ENCODE measurements at regions not wholly inside any gene's neighbourhood (a gene's known extent, or its start where the extent isn't known, plus 50 kb on each side); places are given as distances from the start of the nearest gene placed in this dataset.

DNA sequence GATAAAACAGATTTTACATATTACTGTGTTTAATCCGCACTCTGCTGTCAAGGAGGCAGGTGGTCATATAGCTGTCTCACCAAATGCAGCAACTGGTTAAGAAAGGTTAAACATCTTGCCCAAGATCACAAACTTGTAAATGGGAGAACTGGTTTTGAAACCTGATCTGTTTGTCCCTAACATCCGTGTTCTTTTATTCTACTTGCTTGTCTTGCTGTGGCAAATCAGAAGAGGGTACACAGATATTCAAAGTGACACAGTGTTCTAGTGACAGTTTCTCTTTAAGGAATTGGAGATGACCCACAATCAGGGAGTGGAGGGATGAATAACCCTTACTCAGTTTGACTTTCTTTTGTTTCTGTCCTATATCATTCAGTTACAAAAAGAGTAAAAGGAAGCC, 83.0 kb upstream of the SGK1 start:
- Histone ChIP-seq H3K36me3 (ENCODE audit: control insufficient read depth in 2 of 4, insufficient read depth in 4 of 4, low read length in 3 of 4) (no peaks in the 10 kb centered on the region), H2AK5ac (ENCODE audit: low read depth, low read length) (no peak overlapping the region), H2BK20ac (ENCODE audit: low read length) (no peak overlapping the region), H4K20me1 (replicated peaks in 1 of 2; ENCODE audit: control insufficient read depth in 1 of 2, insufficient read depth in 2 of 2, low read length in 2 of 2) (no peaks in the 10 kb centered on the region), H3K79me2 (ENCODE audit: control insufficient read depth in 1 of 2, insufficient read depth in 2 of 2, low read length in 2 of 2) (no peaks in the 10 kb centered on the region), H3K4me3 (ENCODE audit: extremely low read depth in 1 of 4, insufficient read depth in 2 of 4, low read depth in 3 of 4, low read length in 4 of 4) (no peak overlapping the region), H3K9ac (replicated peaks in 1 of 4; ENCODE audit: extremely low read depth in 1 of 4, low read depth in 3 of 4, low read length in 3 of 4) (no peak overlapping the region), H4K91ac (replicated peaks; ENCODE audit: insufficient read length, low read length) (no peak overlapping the region), H3K4me2 (ENCODE audit: insufficient read depth in 1 of 2, low read depth in 2 of 2, low read length in 2 of 2) (no peak overlapping the region), H3K23me2 (ENCODE audit: low read depth, low read length) (no peaks in the 10 kb centered on the region), H3K27me3 (replicated peaks in 1 of 4; ENCODE audit: control insufficient read depth in 3 of 4, extremely low read depth in 1 of 4, insufficient read depth in 3 of 4, low read length in 3 of 4) (no peaks in the 10 kb centered on the region), H3K79me1 (ENCODE audit: low read depth, low read length) (no peaks in the 10 kb centered on the region), H3K56ac (replicated peaks; ENCODE audit: insufficient read length, low read depth, low read length) (no peak overlapping the region), H3K18ac (ENCODE audit: extremely low read depth, low read length) (no peak overlapping the region), H3K9me3 (ENCODE audit: insufficient read depth in 2 of 2, low read depth in 1 of 2, low read length in 1 of 2) (no peaks in the 10 kb centered on the region), H3K27ac (ENCODE audit: low read depth, low read length) (no peak overlapping the region), H3K23ac (ENCODE audit: insufficient read length) (no peak overlapping the region), H4K8ac (ENCODE audit: extremely low read depth, insufficient read depth, low read length) (no peak overlapping the region), H2AFZ (ENCODE audit: low read length) (no peak overlapping the region), H3K4me1 (replicated peaks in 1 of 4; ENCODE audit: control insufficient read depth in 3 of 4, insufficient read depth in 4 of 4, low read length in 3 of 4) (peaks cover 0 to 15% (median 8%) of the 10 kb centered on the region in 4 experiments; a peak in 5 of 7 replicates), H3K4ac (replicated peaks; ENCODE audit: insufficient read length, low read depth, low read length) (no peak overlapping the region), H4K5ac (ENCODE audit: insufficient read length, low read depth, low read length) (no peak overlapping the region), H3K14ac (ENCODE audit: insufficient read length) (no peak overlapping the region), H2BK120ac (replicated peaks; ENCODE audit: low read depth, low read length) (no peak overlapping the region), H2BK5ac (ENCODE audit: low read depth, low read length) (no peak overlapping the region), H2BK12ac (ENCODE audit: low read depth, low read length) (no peak overlapping the region), H2BK15ac (ENCODE audit: low read length) (no peak overlapping the region)
- WGBS, 2 experiments (ENCODE audit: extremely low coverage in 1 of 2, insufficient coverage in 1 of 2, insufficient read length in 1 of 2, insufficient replicate concordance in 2 of 2, low coverage in 1 of 2, low lambda C conversion rate in 2 of 2, missing lambda C conversion rate in 1 of 2), result 57% methylated on average over 2 of the region's 2 CpGs; no CpG with 5 or more reads in 1 of the 2 experiments
- no peak for TF ChIP-seq KDM1A (IDR thresholded peaks at IDR 0.05; ENCODE audit: borderline replicate concordance, low read length)
- TF ChIP-seq SAP30 (IDR thresholded peaks at IDR 0.05; ENCODE audit: insufficient read depth, insufficient replicate concordance, low read length), result no peak
- TF ChIP-seq, protein P1, sequence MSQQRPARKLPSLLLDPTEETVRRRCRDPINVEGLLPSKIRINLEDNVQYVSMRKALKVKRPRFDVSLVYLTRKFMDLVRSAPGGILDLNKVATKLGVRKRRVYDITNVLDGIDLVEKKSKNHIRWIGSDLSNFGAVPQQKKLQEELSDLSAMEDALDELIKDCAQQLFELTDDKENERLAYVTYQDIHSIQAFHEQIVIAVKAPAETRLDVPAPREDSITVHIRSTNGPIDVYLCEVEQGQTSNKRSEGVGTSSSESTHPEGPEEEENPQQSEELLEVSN (IDR thresholded peaks at IDR 0.05), result no peak
- no peak for TF ChIP-seq EZH2 (IDR thresholded peaks at IDR 0.05; ENCODE audit: low read depth, low read length, severe bottlenecking)
- no peak for TF ChIP-seq RBBP5 (IDR thresholded peaks at IDR 0.05; ENCODE audit: borderline replicate concordance, low read depth, low read length)
- no peak for TF ChIP-seq ATF2 (IDR thresholded peaks at IDR 0.05; ENCODE audit: low read length)
- TF ChIP-seq TAF1 (IDR thresholded peaks at IDR 0.05; ENCODE audit: low read depth, low read length), result no peak
- no peak for TF ChIP-seq SIN3A (conservative IDR thresholded peaks at IDR 0.05 in 1 of 2, IDR thresholded peaks at IDR 0.05 in 1 of 2; ENCODE audit: low read depth in 1 of 2, low read length in 2 of 2)
- no peak for TF ChIP-seq POLR2A (IDR thresholded peaks at IDR 0.05; ENCODE audit: control extremely low read depth in 1 of 2, low read depth in 2 of 2, low read length in 2 of 2)
- no peak for TF ChIP-seq SP4 (IDR thresholded peaks at IDR 0.05; ENCODE audit: low read length)
- ChIA-PET POLR2A (ENCODE audit: partially characterized antibody) (no interaction called here), CTCF (ENCODE audit: partially characterized antibody) (no interaction called here)
- DNase-seq (ENCODE audit: low read depth in 1 of 2, low spot score in 2 of 2), result no peak
- FAIRE-seq, result no peak
